NB4 (cell line): ENCODE measurements at regions not wholly inside any gene's neighbourhood (a gene's known extent, or its start where the extent isn't known, plus 50 kb on each side); places are given as distances from the start of the nearest gene placed in this dataset.

Source experiments
- DNase-seq: peaks from one replicate; pipeline ENCODE4 v3.0.0; 2010; ENCODE audit warnings: low read depth
- H3K4me3 ChIP-seq: one replicate; pipeline ENCODE4 v1.5.1; 2011; ENCODE audit warnings: mild to moderate bottlenecking, low read depth, low read length, moderate library complexity
- MYC ChIP-seq: IDR thresholded peaks from 2 replicates; pipeline ENCODE4 v1.6.1; 2011; ENCODE audit warnings: low read depth, low read length
- POLR2A ChIP-seq: IDR thresholded peaks from 2 replicates; pipeline ENCODE4 v1.6.1; 2011; ENCODE audit warnings: mild to moderate bottlenecking; ENCODE audit not compliant: insufficient read length; ENCODE audit errors: extremely low read depth
- TF ChIP-seq, protein P1 (sequence below): IDR thresholded peaks from 2 replicates; pipeline ENCODE4 v1.6.1; 2011; ENCODE audit warnings: low read depth, low read length
- TF ChIP-seq, protein P2 (sequence below): IDR thresholded peaks from one replicate; pipeline ENCODE4 v1.5.1; 2012; ENCODE audit warnings: low read depth, low read length

DNA sequence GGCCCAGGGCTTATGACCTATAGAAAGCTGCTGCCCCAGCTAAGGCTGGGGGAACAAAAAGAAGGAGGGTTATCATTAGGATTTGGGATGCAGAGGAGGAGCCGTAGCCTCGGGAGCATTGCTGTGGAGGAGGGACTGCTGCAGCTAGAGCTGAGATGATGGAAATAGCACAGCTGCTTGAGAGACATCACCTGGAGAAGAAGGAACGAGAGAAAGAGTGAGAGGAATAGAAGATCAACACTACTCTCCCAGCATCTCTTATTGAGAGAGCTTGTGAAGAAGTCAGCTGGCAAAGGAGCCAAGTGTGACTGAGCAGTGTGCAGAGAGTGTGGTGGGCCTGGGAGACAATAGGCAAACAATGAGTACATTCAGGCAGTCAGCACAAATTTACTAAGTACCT lies 100.7 kb upstream of the PLET1 start:
- H3K4me3 ChIP-seq, result no peak overlapping the region
- TF ChIP-seq MYC, result no peak
- no peak for TF ChIP-seq POLR2A
- TF ChIP-seq, protein P1, sequence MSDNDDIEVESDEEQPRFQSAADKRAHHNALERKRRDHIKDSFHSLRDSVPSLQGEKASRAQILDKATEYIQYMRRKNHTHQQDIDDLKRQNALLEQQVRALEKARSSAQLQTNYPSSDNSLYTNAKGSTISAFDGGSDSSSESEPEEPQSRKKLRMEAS, result no peak
- TF ChIP-seq, protein P2, sequence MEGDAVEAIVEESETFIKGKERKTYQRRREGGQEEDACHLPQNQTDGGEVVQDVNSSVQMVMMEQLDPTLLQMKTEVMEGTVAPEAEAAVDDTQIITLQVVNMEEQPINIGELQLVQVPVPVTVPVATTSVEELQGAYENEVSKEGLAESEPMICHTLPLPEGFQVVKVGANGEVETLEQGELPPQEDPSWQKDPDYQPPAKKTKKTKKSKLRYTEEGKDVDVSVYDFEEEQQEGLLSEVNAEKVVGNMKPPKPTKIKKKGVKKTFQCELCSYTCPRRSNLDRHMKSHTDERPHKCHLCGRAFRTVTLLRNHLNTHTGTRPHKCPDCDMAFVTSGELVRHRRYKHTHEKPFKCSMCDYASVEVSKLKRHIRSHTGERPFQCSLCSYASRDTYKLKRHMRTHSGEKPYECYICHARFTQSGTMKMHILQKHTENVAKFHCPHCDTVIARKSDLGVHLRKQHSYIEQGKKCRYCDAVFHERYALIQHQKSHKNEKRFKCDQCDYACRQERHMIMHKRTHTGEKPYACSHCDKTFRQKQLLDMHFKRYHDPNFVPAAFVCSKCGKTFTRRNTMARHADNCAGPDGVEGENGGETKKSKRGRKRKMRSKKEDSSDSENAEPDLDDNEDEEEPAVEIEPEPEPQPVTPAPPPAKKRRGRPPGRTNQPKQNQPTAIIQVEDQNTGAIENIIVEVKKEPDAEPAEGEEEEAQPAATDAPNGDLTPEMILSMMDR, result no peak
- no peak for DNase-seq

DNA sequence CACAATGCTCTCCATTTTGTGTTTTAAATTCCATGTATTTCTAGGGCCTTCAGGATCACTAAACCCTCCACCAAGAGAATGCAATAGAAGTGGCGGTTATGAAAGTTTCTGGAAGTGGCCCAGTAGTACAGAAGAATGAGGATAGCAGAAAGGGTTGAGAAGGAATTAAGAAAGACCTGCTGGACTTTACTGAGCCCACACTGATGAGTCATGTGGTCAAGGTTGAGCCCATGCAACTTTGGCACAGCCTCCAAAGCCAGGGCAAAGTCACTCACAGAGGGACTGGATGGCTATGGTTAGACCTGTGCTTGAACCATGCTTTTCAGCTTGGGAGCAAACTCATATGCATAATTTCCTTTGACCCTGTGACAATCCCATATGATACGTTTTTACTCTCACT lies 102.9 kb upstream of the PLET1 start:
- DNase-seq, result no peak
- TF ChIP-seq MYC (no peak), POLR2A (no peak)
- no peak overlapping the region for H3K4me3 ChIP-seq

DNA sequence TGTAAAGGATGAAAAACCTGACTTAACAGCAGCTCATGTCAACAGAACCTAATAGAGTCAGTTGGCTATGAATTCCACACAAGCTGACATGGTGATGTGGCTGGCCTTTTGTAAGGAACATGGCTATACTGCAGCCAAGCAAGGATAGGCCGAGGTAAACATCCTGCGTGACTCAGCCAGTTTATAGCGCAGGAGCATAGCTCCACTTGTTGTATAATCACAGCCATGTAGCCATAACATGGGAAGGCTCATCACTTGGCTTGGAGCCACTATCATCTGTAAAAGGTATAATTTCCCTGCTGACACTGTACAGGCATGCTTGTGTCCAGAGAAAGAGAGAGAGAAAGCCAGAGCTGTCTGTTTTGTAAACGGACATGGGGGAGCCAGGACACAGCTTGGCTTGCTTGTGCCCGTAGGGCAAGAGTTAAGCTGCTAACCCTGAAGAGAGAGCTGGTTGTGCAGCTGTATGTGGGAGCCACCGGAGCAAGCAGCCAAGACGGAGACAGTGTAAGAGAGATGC lies 104.4 kb upstream of the PLET1 start:
- no peak overlapping the region for H3K4me3 ChIP-seq
- TF ChIP-seq POLR2A (no peak), MYC (no peak)
- TF ChIP-seq, protein P2, result no peak
- TF ChIP-seq, protein P1, result no peak
- DNase-seq, result no peak

DNA sequence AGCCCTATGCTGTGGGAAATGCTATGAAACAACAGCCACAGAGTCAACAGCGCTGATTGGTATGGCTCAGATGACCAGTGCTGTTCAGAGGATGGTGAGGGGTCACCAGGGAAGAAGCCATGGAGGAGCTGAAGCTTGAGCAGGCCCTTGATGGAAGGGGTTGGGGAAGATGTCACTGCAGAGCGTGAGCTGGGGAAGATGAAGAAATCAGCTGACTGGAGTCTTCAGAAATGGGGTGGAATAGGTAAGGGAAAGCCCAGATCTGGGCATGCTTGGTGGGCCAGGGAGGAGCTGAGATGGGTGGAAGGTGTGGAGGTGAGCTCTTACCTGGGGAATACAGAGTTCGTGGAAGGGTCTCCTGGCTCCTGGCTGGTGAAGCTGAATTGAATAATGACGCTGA lies 105.4 kb upstream of the PLET1 start:
- TF ChIP-seq, protein P1, result no peak
- H3K4me3 ChIP-seq, result no peak overlapping the region
- no peak for DNase-seq

DNA sequence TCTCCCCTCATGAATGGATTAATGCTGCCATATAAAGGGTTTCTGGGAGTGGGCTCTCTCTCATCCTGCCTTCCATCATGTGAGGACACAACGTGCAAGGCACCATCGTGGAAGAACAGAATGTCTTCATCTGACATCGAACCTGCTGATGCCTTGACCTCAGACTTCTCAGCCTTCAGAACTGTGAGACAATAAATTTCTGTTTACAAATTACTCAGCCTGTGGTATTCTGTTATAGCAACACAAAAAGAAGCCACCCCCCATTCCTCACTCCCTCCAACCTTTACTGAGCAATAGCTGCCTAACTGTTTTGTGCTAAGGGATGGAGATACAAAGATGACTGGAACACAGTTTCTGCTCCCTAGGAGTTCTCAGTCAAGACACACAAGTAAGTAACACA lies 106.1 kb upstream of the PLET1 start:
- DNase-seq, result no peak
- TF ChIP-seq, protein P1, result no peak
- TF ChIP-seq POLR2A (no peak), MYC (no peak)
- TF ChIP-seq, protein P2, result no peak
- H3K4me3 ChIP-seq, result no peak overlapping the region

DNA sequence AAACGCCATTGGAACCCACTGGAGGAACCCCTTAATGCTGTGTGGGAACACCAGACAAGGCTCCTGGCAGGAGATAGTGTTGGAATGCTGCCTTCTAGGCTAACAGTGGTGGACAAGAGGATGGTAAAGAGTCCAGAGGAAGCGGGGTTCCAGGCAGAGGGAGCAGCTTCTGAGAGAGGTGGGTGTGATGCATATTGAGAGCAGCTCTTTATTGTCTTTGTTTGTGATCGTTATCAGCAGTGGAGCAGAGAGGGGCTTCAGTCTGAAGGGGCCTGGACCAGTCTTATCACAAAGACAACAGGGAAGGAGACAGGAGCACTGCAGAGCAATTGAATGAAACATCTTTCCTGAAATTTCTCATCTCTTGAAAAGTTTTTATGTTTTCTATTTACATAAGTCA lies 106.8 kb upstream of the PLET1 start:
- no peak overlapping the region for H3K4me3 ChIP-seq
- no peak for DNase-seq
- TF ChIP-seq, protein P1, result no peak
- TF ChIP-seq, protein P2, result no peak
- TF ChIP-seq POLR2A (no peak), MYC (no peak)

DNA sequence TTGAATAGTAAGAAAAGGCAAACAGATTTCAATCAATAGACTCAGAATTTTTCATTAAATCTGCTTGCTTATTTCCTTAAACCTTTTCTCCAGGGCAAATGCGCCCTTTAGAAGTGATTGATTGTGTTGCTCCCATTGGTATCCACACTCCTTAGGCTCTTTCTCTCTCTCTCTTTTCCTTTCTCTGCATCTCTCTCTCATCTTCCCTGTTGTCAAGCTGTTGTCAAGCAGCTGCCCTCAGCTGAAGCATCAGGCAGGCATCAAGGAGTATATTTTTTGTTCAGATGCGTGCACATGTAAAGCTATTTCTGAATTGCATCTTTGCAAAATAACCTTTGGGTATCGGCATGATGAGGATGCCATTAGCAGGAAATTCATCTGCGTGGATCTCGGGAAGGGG lies 107.2 kb upstream of the PLET1 start:
- no peak overlapping the region for H3K4me3 ChIP-seq
- TF ChIP-seq POLR2A (no peak), MYC (no peak)
- TF ChIP-seq, protein P2, result no peak
- TF ChIP-seq, protein P1, result no peak
- DNase-seq, result no peak
